ENCODE measurements at regions not wholly inside any gene's neighbourhood (a gene's known extent, or its start where the extent isn't known, plus 50 kb on each side); places are given as distances from the start of the nearest gene placed in this dataset.

DNA sequence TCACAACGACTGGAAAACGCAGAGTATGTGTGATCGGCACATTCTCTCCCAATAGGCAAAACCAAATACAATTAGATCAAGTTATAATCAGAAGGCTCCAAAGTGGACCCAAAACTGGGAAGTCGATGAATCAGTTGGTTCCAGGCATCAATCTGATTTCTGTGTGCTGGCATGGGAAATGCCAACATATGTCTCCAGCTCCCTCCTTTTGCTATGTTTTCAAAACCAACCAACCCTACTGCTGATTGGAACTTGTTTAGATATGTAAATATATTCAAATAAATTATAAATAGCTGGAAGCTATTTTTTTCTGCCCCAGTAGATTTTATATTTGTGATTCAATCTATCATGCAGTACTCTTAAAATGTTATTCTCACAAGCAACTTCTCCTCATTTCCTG is 284.2 kb downstream of the HS3ST3B1 start:
- no TSS peak for BruUV-seq (replicated peaks)

DNA sequence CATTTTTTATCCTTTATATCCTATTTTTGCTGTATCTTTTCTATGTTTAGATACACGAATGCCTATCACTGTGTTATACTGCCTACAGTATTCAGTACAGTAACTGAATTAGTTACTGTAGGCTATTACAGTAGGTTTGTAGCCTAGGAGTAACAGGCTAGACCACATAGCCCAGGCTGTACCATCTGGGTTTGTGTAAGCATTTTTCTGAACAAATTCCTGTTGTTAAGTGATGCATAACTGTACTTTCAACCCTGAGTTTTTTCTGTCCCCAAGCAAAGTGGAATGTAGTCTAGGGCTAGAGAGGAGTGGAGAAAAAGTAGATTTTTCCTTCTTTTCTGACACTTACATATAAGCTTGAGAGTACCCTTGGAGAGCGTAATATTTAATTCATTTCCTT is 282.1 kb downstream of the HS3ST3B1 start:
- H3K36me3 ChIP-seq (replicated peaks in 1 of 2; ENCODE audit: control insufficient read depth in 1 of 2, insufficient read depth in 2 of 2, low read length in 2 of 2), result no peaks in the 10 kb centered on the region; a peak in 1 of 5 replicates
- intact Hi-C loops (cut with micrococcal nuclease; ENCODE audit: unreplicated experiment) (no loop called here), in situ Hi-C loops (cut with HindIII; ENCODE audit: extremely low pct_ligation_motif_present, low pct_unique_long_range_greater_than_20kb) (no loop called here)
- H3K79me2 ChIP-seq (ENCODE audit: insufficient read depth, low read length), result no peaks in the 10 kb centered on the region
- no peaks in the 10 kb centered on the region for H3K27me3 ChIP-seq (ENCODE audit: control insufficient read depth in 1 of 2, insufficient read depth in 2 of 2, low read length in 2 of 2)
- H3K9ac ChIP-seq (ENCODE audit: insufficient read depth, low read depth, low read length), result no peak overlapping the region
- CTCF ChIA-PET (ENCODE audit: low intra/inter-chr PET ratio, low total read pairs), result no interaction called here
- TF ChIP-seq NR3C1 (CRISPR knock-in tag; IDR thresholded peaks at IDR 0.05) (no peak), ZNF382 (CRISPR knock-in tag; IDR thresholded peaks at IDR 0.05; ENCODE audit: borderline replicate concordance) (no peak)
- no peak for ATAC-seq
- H2AFZ ChIP-seq (ENCODE audit: low read length), result no peak overlapping the region
- H4K20me1 ChIP-seq (ENCODE audit: insufficient read depth, low read length), result no peaks in the 10 kb centered on the region
- H3K4me3 ChIP-seq (replicated peaks in 1 of 3; ENCODE audit: insufficient read depth in 1 of 3, low read depth in 2 of 3, low read length in 3 of 3), result no peak overlapping the region
- H3K9me3 ChIP-seq (ENCODE audit: low read length), result no peaks in the 10 kb centered on the region
- BruUV-seq (replicated peaks), result no TSS peak
- no peak overlapping the region for H3K27ac ChIP-seq (ENCODE audit: extremely low read length, insufficient read depth, low read length)
- no peak for FAIRE-seq
- no peaks in the 10 kb centered on the region for H3K4me1 ChIP-seq (ENCODE audit: insufficient read depth, low read length)
- no peak overlapping the region for H3K4me2 ChIP-seq (ENCODE audit: low read depth, low read length)
- POLR2A ChIA-PET, result no interaction called here
- no peak for DNase-seq (ENCODE audit: low spot score)
- WGBS (ENCODE audit: low lambda C conversion rate), result 78% methylated on average over 2 of the region's 2 CpGs

More for the DNA sequence above, 284.2 kb downstream of the HS3ST3B1 start:
- Histone ChIP-seq H3K4me3 (replicated peaks in 1 of 3; ENCODE audit: insufficient read depth in 1 of 3, low read depth in 2 of 3, low read length in 3 of 3) (no peak overlapping the region), H3K79me2 (ENCODE audit: insufficient read depth, low read length) (no peaks in the 10 kb centered on the region), H3K36me3 (replicated peaks in 1 of 2; ENCODE audit: control insufficient read depth in 1 of 2, insufficient read depth in 2 of 2, low read length in 2 of 2) (no peaks in the 10 kb centered on the region; a peak in 1 of 5 replicates), H3K9me3 (ENCODE audit: low read length) (no peaks in the 10 kb centered on the region), H3K27me3 (ENCODE audit: control insufficient read depth in 1 of 2, insufficient read depth in 2 of 2, low read length in 2 of 2) (no peaks in the 10 kb centered on the region), H3K9ac (ENCODE audit: insufficient read depth, low read depth, low read length) (no peak overlapping the region), H4K20me1 (ENCODE audit: insufficient read depth, low read length) (no peaks in the 10 kb centered on the region), H3K4me1 (ENCODE audit: insufficient read depth, low read length) (no peaks in the 10 kb centered on the region), H3K4me2 (ENCODE audit: low read depth, low read length) (no peak overlapping the region), H3K27ac (ENCODE audit: extremely low read length, insufficient read depth, low read length) (no peak overlapping the region), H2AFZ (ENCODE audit: low read length) (no peak overlapping the region)
- TF ChIP-seq ADNP (CRISPR knock-in tag; IDR thresholded peaks at IDR 0.05) (no peak), RBAK (CRISPR knock-in tag; IDR thresholded peaks at IDR 0.05) (no peak), ZNF83 (CRISPR knock-in tag; IDR thresholded peaks at IDR 0.05; ENCODE audit: borderline replicate concordance) (no peak)
- FAIRE-seq (no peak), ATAC-seq (no peak), DNase-seq (ENCODE audit: low spot score) (no peak)
- intact Hi-C loops (cut with micrococcal nuclease; ENCODE audit: unreplicated experiment) (no loop called here), in situ Hi-C loops (cut with HindIII; ENCODE audit: extremely low pct_ligation_motif_present, low pct_unique_long_range_greater_than_20kb) (no loop called here)
- ChIA-PET POLR2A (no interaction called here), CTCF (ENCODE audit: low intra/inter-chr PET ratio, low total read pairs) (no interaction called here)
- WGBS (ENCODE audit: low lambda C conversion rate), result 94% methylated on average over 4 of the region's 4 CpGs

Data from HepG2 (cell line).